Keratinocyte (primary cell): ENCODE measurements at regions not wholly inside any gene's neighbourhood (a gene's known extent, or its start where the extent isn't known, plus 50 kb on each side); places are given as distances from the start of the nearest gene placed in this dataset.
"Not testable (repeated sequence)": the region's sequence is repeated elsewhere in the genome, so short reads cannot be mapped to it uniquely, and the experiment has no call there.

Experiments
- DNase-seq: peaks from one replicate; pipeline ENCODE4 v3.0.0-alpha.2; 2011; ENCODE audit warnings: low read depth, missing footprints, low spot score
- FAIRE-seq: peaks from 2 replicates; lab custom pipeline; 2011; peaks lifted over from hg19 to GRCh38; lab: Jason Lieb, UNC
- H2AFZ ChIP-seq: 2 replicates; pipeline ENCODE4 v1.6.0; 2012; ENCODE audit warnings: low read length, control low read depth, inconsistent platforms; ENCODE audit not compliant: control insufficient read depth
- H3K27ac ChIP-seq: 2 replicates; pipeline ENCODE4 v1.5.1; 2011; ENCODE audit warnings: low read length; ENCODE audit not compliant: control insufficient read depth, insufficient read depth
- H3K27me3 ChIP-seq: 3 replicates; pipeline ENCODE4 v1.6.0; 2011; ENCODE audit warnings: low read length; ENCODE audit not compliant: control insufficient read depth, insufficient read depth; ENCODE audit errors: extremely low read depth
- H3K36me3 ChIP-seq, 2 experiments: 2 replicates in 1 of 2; 3 replicates in 1 of 2; pipeline ENCODE4 v1.5.1; 2011; ENCODE audit warnings: low read length in 2 of 2, mild to moderate bottlenecking in 1 of 2; ENCODE audit not compliant: control insufficient read depth in 2 of 2, insufficient read depth in 2 of 2; ENCODE audit errors: extremely low read depth in 1 of 2
- H3K4me1 ChIP-seq: 3 replicates; pipeline ENCODE4 v1.5.1; 2011; ENCODE audit warnings: low read length; ENCODE audit not compliant: control insufficient read depth, insufficient read depth; ENCODE audit errors: extremely low read depth
- H3K4me2 ChIP-seq: 3 replicates; pipeline ENCODE4 v1.6.0; 2011; ENCODE audit warnings: low read depth, low read length; ENCODE audit not compliant: control insufficient read depth, insufficient read depth; ENCODE audit errors: extremely low read depth
- H3K4me3 ChIP-seq, 3 experiments: fragments of 200-600 bp in 1 of 3; sonication (generic) in 1 of 3; 2 replicates in 2 of 3; 3 replicates in 1 of 3; pipeline ENCODE4 v1.5.1; 2011 to 2016; ENCODE audit warnings: low read length in 3 of 3, mild to moderate bottlenecking in 3 of 3, control low read depth in 2 of 3, inconsistent platforms in 1 of 3, low read depth in 1 of 3, mixed read lengths in 1 of 3, mixed run types in 1 of 3, moderate library complexity in 1 of 3; ENCODE audit not compliant: control insufficient read depth in 2 of 3, insufficient read depth in 2 of 3; ENCODE audit errors: extremely low read depth in 1 of 3
- H3K79me2 ChIP-seq: 2 replicates; pipeline ENCODE4 v1.6.0; 2012; ENCODE audit warnings: low read length; ENCODE audit not compliant: control insufficient read depth, insufficient read depth
- H3K9ac ChIP-seq: 3 replicates; pipeline ENCODE4 v1.6.0; 2011; ENCODE audit warnings: low read length; ENCODE audit not compliant: control insufficient read depth, insufficient read depth; ENCODE audit errors: extremely low read depth
- H3K9me1 ChIP-seq: 3 replicates; pipeline ENCODE4 v1.6.0; 2011; ENCODE audit warnings: low read length; ENCODE audit not compliant: control insufficient read depth, insufficient read depth; ENCODE audit errors: extremely low read depth
- H3K9me3 ChIP-seq: 2 replicates; pipeline ENCODE4 v1.5.1; 2012; ENCODE audit warnings: low read depth, low read length; ENCODE audit not compliant: control insufficient read depth
- H4K20me1 ChIP-seq: 3 replicates; pipeline ENCODE4 v1.6.0; 2011; ENCODE audit warnings: low read length; ENCODE audit not compliant: control insufficient read depth, insufficient read depth; ENCODE audit errors: extremely low read depth
- EZH2 ChIP-seq: IDR thresholded peaks from one replicate; pipeline ENCODE4 v1.6.1; 2012; ENCODE audit warnings: inconsistent platforms, mild to moderate bottlenecking, low read length, moderate library complexity
- dilution Hi-C: fragments of 300-500 bp; cut with MboI; formaldehyde crosslinking; loops from one replicate; pipeline ENCODE4 v1.7.0; 2020; ENCODE audit warnings: low sequenced_read_pairs; ENCODE audit not compliant: extremely low pct_ligation_motif_present
- small RNA-seq, 3 experiments: library from RNA; depleted of rRNA; stranded (forward); fragments of <200 nt; gene quantifications; one replicate each; pipeline ENCODE3, GENCODE V24; 2012; ENCODE audit warnings: low read depth in 3 of 3, low replicate concordance in 1 of 3; ENCODE audit not compliant: insufficient read length in 3 of 3
- TF ChIP-seq, protein P1 (sequence below), 3 experiments: IDR thresholded peaks in 1 of 3; conservative IDR thresholded peaks in 1 of 3; optimal IDR thresholded peaks in 1 of 3; 2 replicates in 2 of 3; 3 replicates in 1 of 3; pipeline versions ENCODE3 to v1.5.1; 2011; ENCODE audit warnings: low read length in 3 of 3, mild to moderate bottlenecking in 3 of 3, moderate library complexity in 2 of 3, control low read depth in 1 of 3, inconsistent platforms in 1 of 3; ENCODE audit not compliant: insufficient read depth in 2 of 3; ENCODE audit errors: extremely low read depth in 1 of 3

DNA sequence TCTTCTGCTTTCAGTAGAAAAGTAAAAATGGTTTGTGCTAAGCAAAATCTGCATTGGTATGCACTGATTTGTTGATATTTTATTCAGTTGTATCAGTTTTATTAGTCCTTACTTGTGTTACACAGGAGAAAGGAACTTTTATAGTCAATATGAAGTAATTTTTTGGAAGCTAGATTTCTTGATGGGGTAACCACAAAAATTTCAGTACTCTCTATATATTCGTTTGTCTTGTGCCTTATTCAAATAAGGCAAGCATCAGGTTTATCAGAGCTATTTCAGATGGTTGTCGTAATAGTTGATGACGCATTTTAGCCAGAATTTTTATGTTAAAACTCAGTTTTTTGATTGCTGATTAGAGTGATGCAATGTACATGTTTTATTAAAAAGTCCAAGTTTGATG, 50.7 kb upstream of the NIPA1 start:
- Histone ChIP-seq H3K36me3 (no peaks in the 10 kb centered on the region), H3K4me2 (no peak overlapping the region)
- FAIRE-seq: no peak

DNA sequence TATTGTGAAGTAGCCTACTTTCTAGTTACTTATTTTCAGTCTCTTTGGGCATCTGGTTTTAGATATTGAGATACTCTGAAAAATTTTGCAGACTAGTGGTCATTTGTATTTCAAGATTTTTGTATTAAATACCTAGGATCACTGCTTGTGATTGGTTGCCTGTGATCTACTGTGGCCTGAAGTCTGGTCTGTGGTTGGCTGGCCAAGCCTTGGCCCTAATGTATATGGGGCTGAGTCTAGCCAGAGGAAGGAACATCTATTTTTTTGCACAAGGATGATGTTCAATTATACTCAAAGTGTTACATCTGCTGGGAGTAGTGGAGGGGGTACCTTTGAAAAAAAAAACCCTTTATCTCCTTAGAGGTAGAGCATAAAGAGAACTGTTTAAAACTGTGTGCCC, 50.2 kb upstream of the NIPA1 start:
- H3K36me3 ChIP-seq, H3K4me3 ChIP-seq, H3K4me2 ChIP-seq, H3K9me3 ChIP-seq, FAIRE-seq, DNase-seq, dilution Hi-C loops, H3K9ac ChIP-seq, H4K20me1 ChIP-seq, H3K27ac ChIP-seq, H2AFZ ChIP-seq, H3K4me1 ChIP-seq, H3K27me3 ChIP-seq, H3K9me1 ChIP-seq, H3K79me2 ChIP-seq: not testable (repeated sequence)

More for the DNA sequence above, 50.7 kb upstream of the NIPA1 start:
- Histone ChIP-seq H2AFZ (no peak overlapping the region), H3K4me1 (no peaks in the 10 kb centered on the region), H3K9me1 (no peaks in the 10 kb centered on the region), H3K9me3 (no peaks in the 10 kb centered on the region), H3K4me3 (no peak overlapping the region), H3K27ac (no peak overlapping the region), H3K9ac (no peak overlapping the region), H3K79me2 (no peaks in the 10 kb centered on the region), H4K20me1 (no peaks in the 10 kb centered on the region), H3K27me3 (no peaks in the 10 kb centered on the region)
- TF ChIP-seq EZH2: no peak
- TF ChIP-seq, protein P1, sequence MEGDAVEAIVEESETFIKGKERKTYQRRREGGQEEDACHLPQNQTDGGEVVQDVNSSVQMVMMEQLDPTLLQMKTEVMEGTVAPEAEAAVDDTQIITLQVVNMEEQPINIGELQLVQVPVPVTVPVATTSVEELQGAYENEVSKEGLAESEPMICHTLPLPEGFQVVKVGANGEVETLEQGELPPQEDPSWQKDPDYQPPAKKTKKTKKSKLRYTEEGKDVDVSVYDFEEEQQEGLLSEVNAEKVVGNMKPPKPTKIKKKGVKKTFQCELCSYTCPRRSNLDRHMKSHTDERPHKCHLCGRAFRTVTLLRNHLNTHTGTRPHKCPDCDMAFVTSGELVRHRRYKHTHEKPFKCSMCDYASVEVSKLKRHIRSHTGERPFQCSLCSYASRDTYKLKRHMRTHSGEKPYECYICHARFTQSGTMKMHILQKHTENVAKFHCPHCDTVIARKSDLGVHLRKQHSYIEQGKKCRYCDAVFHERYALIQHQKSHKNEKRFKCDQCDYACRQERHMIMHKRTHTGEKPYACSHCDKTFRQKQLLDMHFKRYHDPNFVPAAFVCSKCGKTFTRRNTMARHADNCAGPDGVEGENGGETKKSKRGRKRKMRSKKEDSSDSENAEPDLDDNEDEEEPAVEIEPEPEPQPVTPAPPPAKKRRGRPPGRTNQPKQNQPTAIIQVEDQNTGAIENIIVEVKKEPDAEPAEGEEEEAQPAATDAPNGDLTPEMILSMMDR (optimal IDR thresholded peaks at IDR 0.05 in 1 of 3, IDR thresholded peaks at IDR 0.05 in 1 of 3, conservative IDR thresholded peaks at IDR 0.05 in 1 of 3; ENCODE audit: extremely low read depth in 1 of 3, insufficient read depth in 2 of 3, low read length in 3 of 3): no peak
- dilution Hi-C loops: no loop called here
- no peak for DNase-seq

Small RNAs in the stretch of these regions (small RNA-seq; reads per million reads assigned to genes)
- gene AC138649.4 (0 reads per million in 3 experiments), gene RN7SL495P (0 reads per million in 3 experiments)
